Nephron progenitor cell (in vitro differentiated cells): ENCODE measurements at regions not wholly inside any gene's neighbourhood (a gene's known extent, or its start where the extent isn't known, plus 50 kb on each side); places are given as distances from the start of the nearest gene placed in this dataset.
"Not testable (repeated sequence)": the region's sequence is repeated elsewhere in the genome, so short reads cannot be mapped to it uniquely, and the experiment has no call there.

ENCODE experiments used
- DNase-seq: peaks from one replicate; pipeline ENCODE4 v3.0.0; 2021
- H3K27ac Mint-ChIP-seq: 2 replicates; pipeline ENCODE4 v1.8.0; 2021; ENCODE audit warnings: mild to moderate bottlenecking, moderate library complexity, mixed read lengths
- H3K27me3 Mint-ChIP-seq: 2 replicates; pipeline ENCODE4 v1.8.0; 2021; ENCODE audit warnings: mild to moderate bottlenecking, low read depth, mixed read lengths; ENCODE audit not compliant: poor library complexity
- H3K36me3 Mint-ChIP-seq: 2 replicates; pipeline ENCODE4 v1.8.0; 2021; ENCODE audit warnings: low read depth, mixed read lengths
- H3K4me1 Mint-ChIP-seq: 2 replicates; pipeline ENCODE4 v1.8.0; 2021; ENCODE audit warnings: mixed read lengths
- H3K4me3 Mint-ChIP-seq: 2 replicates; pipeline ENCODE4 v1.8.0; 2021; ENCODE audit warnings: mild to moderate bottlenecking, moderate library complexity, mixed read lengths
- H3K9me3 Mint-ChIP-seq: 2 replicates; pipeline ENCODE4 v1.8.0; 2021; ENCODE audit warnings: mild to moderate bottlenecking, moderate library complexity, mixed read lengths
- TF ChIP-seq, protein P1 (sequence below): fragments of 200-600 bp; sonication (generic); IDR thresholded peaks from 2 replicates; pipeline ENCODE4 v1.5.0; 2021; ENCODE audit warnings: antibody characterized with exemption

DNA sequence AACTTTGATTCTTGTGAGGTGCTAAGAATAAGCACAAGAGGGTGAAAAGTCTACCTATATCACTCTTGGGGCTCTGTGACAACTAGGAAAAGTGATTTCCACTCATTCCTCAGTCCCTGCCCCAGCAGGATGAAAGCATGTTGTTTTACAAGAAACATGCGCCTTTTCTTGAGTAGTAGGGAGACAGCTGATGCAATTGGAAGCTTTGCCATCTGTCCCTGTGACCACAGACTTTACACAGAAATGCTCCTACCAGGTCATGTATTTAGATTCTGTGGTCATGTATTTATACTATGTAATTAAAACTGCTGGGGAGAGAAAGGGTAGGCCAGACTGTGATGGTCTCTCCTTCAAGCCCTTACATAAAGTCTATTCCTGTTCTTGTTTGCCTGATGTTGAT, 445.5 kb downstream of the PTPRC start:
- TF ChIP-seq, protein P1, sequence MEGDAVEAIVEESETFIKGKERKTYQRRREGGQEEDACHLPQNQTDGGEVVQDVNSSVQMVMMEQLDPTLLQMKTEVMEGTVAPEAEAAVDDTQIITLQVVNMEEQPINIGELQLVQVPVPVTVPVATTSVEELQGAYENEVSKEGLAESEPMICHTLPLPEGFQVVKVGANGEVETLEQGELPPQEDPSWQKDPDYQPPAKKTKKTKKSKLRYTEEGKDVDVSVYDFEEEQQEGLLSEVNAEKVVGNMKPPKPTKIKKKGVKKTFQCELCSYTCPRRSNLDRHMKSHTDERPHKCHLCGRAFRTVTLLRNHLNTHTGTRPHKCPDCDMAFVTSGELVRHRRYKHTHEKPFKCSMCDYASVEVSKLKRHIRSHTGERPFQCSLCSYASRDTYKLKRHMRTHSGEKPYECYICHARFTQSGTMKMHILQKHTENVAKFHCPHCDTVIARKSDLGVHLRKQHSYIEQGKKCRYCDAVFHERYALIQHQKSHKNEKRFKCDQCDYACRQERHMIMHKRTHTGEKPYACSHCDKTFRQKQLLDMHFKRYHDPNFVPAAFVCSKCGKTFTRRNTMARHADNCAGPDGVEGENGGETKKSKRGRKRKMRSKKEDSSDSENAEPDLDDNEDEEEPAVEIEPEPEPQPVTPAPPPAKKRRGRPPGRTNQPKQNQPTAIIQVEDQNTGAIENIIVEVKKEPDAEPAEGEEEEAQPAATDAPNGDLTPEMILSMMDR = no peak
- Mint-ChIP-seq H3K36me3 (peaks cover 5% of the 10 kb centered on the region), H3K9me3 (no peaks in the 10 kb centered on the region), H3K27me3 (no peaks in the 10 kb centered on the region), H3K4me1 (peaks cover 49% of the 10 kb centered on the region), H3K27ac (peak overlapping the region; percentile 63), H3K4me3 (no peak overlapping the region)
- DNase-seq = no peak

GRCh38 chr1:199085903-199086302, 447.1 kb downstream of the PTPRC start:
- H3K9me3 Mint-ChIP-seq = no peaks in the 10 kb centered on the region
- no peak overlapping the region for H3K4me3 Mint-ChIP-seq
- H3K36me3 Mint-ChIP-seq = peaks cover 5% of the 10 kb centered on the region
- no peaks in the 10 kb centered on the region for H3K27me3 Mint-ChIP-seq
- no peak for DNase-seq
- H3K27ac Mint-ChIP-seq = peak overlapping the region; percentile 96
- TF ChIP-seq, protein P1 = no peak
- peaks cover 44% of the 10 kb centered on the region for H3K4me1 Mint-ChIP-seq

DNA sequence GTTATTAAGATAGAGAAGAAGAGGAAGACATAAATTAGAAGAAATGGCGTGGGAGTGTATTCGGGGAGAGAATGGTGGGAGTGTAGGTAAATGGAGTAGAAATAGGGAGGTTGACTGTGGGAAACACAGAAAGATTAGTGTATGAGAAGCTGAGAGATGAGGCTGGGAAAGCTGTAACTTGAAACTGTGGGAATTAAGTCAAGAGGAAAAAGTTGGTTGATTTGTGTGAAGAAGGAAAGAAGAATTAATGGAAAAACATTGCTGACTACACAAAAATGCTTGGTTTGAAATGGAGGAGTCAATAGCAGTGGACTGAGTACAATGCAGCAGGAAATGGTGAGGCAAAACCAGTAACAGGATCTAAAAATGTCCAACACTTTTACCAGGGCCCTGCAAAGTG, 448.3 kb downstream of the PTPRC start:
- no peaks in the 10 kb centered on the region for H3K9me3 Mint-ChIP-seq
- peaks cover 43% of the 10 kb centered on the region for H3K4me1 Mint-ChIP-seq
- peaks cover 5% of the 10 kb centered on the region for H3K36me3 Mint-ChIP-seq
- H3K27ac Mint-ChIP-seq = peak overlapping the region; percentile 96
- TF ChIP-seq, protein P1 = no peak
- DNase-seq = no peak
- no peaks in the 10 kb centered on the region for H3K27me3 Mint-ChIP-seq
- peak overlapping the region; percentile 1 for H3K4me3 Mint-ChIP-seq

DNA sequence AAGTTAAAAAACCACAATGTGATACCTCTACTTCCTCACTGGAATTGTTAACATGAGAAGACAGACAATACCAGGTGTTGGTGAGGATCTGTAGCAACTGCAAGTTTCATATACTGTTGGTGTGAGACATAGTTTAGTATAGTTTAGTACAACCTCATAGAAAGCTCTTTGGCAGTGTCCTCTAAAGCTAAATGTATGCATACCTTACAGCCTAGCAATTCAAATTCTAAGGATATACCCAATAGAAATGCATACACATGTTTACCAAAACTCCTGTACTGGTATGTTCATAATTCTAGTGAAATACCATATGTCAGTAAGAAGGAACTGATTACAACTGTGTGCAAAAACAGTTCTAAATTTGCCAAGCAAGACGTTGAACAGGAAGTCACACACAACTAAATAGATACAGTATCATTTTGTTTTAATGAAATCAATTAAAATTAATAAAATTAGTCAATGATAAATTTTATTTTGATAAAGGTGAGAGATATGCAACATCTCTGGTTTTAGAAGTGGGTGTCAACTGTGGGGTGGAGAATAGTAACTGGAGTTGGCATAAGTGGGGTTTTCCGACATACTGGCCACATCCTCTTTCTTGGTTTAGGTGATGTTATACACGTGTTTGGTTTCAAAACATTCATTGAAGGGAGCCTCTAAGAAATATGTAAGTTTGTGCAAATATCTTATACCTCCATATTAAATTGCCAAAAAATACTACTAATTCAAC, 450.7 kb downstream of the PTPRC start:
- no peaks in the 10 kb centered on the region for H3K27me3 Mint-ChIP-seq
- DNase-seq = no peak
- peaks cover 9% of the 10 kb centered on the region for H3K9me3 Mint-ChIP-seq
- H3K36me3 Mint-ChIP-seq = peaks cover 5% of the 10 kb centered on the region
- TF ChIP-seq, protein P1 = no peak
- peaks cover 38% of the 10 kb centered on the region for H3K4me1 Mint-ChIP-seq
- no peak overlapping the region for H3K27ac Mint-ChIP-seq
- no peak overlapping the region for H3K4me3 Mint-ChIP-seq

GRCh38 chr1:199095628-199096027, 456.8 kb downstream of the PTPRC start:
- H3K36me3 Mint-ChIP-seq, H3K4me3 Mint-ChIP-seq, DNase-seq, H3K27me3 Mint-ChIP-seq: not testable (repeated sequence)
- H3K9me3 Mint-ChIP-seq = peaks cover 19% of the 10 kb centered on the region
- peaks cover 15% of the 10 kb centered on the region for H3K4me1 Mint-ChIP-seq
- H3K27ac Mint-ChIP-seq = peak overlapping the region; percentile 68

DNA sequence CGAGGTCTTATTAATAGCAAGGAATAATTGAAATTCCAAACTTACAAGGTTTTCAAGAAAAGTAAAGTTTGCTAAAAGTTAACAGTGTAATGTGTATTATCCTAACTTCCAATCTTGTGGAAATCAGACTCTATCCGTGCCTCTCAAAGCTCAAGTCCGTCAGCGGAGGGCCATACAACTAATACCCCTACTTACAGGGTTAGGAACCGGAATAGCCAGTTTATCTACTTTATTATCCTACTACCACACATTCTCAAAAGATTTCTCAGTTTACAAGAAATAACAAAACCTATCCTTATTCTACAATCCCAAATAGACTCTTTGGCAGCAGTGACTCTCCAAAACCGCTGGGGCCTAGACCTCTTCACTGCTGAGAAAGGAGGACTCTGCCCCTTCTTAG, 457.8 kb downstream of the PTPRC start:
- Mint-ChIP-seq H3K4me1 (peaks cover 15% of the 10 kb centered on the region), H3K27ac (no peak overlapping the region)
- TF ChIP-seq, protein P1 = no peak

More for the DNA sequence above, 457.8 kb downstream of the PTPRC start:
- no peak overlapping the region for H3K4me3 Mint-ChIP-seq
- no peak for DNase-seq
- no peaks in the 10 kb centered on the region for H3K36me3 Mint-ChIP-seq
- peaks cover 22% of the 10 kb centered on the region for H3K9me3 Mint-ChIP-seq
- H3K27me3 Mint-ChIP-seq = peaks cover 8% of the 10 kb centered on the region
